ENCODE measurements at regions not wholly inside any gene's neighbourhood (a gene's known extent, or its start where the extent isn't known, plus 50 kb on each side); places are given as distances from the start of the nearest gene placed in this dataset.

DNA sequence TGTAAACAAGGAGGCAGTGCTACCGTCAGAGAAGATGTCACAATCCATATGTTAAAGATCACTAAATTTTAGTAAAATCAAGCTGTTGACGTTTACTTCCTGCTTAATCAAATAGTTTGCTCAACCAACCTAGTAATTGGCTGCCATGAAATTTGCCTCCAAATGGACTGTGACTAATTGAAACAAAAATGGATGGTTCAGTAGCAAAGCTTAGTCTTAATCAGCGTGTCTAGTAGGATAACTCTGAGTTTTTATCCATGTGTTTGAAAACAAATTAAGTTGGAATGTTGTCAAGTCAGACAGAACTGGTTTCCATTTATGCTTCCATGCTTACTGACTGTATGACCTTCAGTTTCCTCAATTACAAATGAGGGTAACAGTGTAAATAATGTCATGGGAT is 1456.7 kb upstream of the CELF2 start:
- CTCF ChIA-PET: no interaction called here
- TF ChIP-seq SUPT20H (IDR thresholded peaks at IDR 0.05; ENCODE audit: borderline replicate concordance, control insufficient read depth, low read depth, low read length) (no peak), TCF7 (IDR thresholded peaks at IDR 0.05; ENCODE audit: borderline replicate concordance) (no peak), E2F8 (IDR thresholded peaks at IDR 0.05; ENCODE audit: low read depth, partially characterized antibody) (no peak), LARP7 (IDR thresholded peaks at IDR 0.05) (no peak), CREM (IDR thresholded peaks at IDR 0.05; ENCODE audit: low read depth) (no peak), FOXM1 (IDR thresholded peaks at IDR 0.05; ENCODE audit: low read depth, low read length) (no peak), BCL11A (IDR thresholded peaks at IDR 0.05; ENCODE audit: low read depth, low read length) (no peak), GABPA (IDR thresholded peaks at IDR 0.05; ENCODE audit: low read depth) (no peak), ELK1 (IDR thresholded peaks at IDR 0.05; ENCODE audit: low read depth, low read length) (no peak), CHD4 (IDR thresholded peaks at IDR 0.05) (no peak), BACH1 (IDR thresholded peaks at IDR 0.05; ENCODE audit: borderline replicate concordance) (no peak), NBN (IDR thresholded peaks at IDR 0.05) (no peak), MYB (IDR thresholded peaks at IDR 0.05; ENCODE audit: borderline replicate concordance, low read depth, low read length) (no peak), STAT3 (IDR thresholded peaks at IDR 0.05; ENCODE audit: low read depth, low read length) (no peak), SMAD1 (IDR thresholded peaks at IDR 0.05; ENCODE audit: low read depth, partially characterized antibody) (no peak), ZNF622 (IDR thresholded peaks at IDR 0.05) (no peak), EZH2 (IDR thresholded peaks at IDR 0.05; ENCODE audit: borderline replicate concordance, control insufficient read depth, low read depth, low read length) (no peak)
- TF ChIP-seq, protein P1, sequence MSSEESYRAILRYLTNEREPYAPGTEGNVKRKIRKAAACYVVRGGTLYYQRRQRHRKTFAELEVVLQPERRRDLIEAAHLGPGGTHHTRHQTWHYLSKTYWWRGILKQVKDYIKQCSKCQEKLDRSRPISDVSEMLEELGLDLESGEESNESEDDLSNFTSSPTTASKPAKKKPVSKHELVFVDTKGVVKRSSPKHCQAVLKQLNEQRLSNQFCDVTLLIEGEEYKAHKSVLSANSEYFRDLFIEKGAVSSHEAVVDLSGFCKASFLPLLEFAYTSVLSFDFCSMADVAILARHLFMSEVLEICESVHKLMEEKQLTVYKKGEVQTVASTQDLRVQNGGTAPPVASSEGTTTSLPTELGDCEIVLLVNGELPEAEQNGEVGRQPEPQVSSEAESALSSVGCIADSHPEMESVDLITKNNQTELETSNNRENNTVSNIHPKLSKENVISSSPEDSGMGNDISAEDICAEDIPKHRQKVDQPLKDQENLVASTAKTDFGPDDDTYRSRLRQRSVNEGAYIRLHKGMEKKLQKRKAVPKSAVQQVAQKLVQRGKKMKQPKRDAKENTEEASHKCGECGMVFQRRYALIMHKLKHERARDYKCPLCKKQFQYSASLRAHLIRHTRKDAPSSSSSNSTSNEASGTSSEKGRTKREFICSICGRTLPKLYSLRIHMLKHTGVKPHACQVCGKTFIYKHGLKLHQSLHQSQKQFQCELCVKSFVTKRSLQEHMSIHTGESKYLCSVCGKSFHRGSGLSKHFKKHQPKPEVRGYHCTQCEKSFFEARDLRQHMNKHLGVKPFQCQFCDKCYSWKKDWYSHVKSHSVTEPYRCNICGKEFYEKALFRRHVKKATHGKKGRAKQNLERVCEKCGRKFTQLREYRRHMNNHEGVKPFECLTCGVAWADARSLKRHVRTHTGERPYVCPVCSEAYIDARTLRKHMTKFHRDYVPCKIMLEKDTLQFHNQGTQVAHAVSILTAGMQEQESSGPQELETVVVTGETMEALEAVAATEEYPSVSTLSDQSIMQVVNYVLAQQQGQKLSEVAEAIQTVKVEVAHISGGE (CRISPR knock-in tag; IDR thresholded peaks at IDR 0.05): no peak
- TF ChIP-seq, protein P2, sequence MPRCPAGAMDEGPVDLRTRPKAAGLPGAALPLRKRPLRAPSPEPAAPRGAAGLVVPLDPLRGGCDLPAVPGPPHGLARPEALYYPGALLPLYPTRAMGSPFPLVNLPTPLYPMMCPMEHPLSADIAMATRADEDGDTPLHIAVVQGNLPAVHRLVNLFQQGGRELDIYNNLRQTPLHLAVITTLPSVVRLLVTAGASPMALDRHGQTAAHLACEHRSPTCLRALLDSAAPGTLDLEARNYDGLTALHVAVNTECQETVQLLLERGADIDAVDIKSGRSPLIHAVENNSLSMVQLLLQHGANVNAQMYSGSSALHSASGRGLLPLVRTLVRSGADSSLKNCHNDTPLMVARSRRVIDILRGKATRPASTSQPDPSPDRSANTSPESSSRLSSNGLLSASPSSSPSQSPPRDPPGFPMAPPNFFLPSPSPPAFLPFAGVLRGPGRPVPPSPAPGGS (IDR thresholded peaks at IDR 0.05; ENCODE audit: borderline replicate concordance, insufficient read depth, low read depth, low read length, poor library complexity, severe bottlenecking): no peak

More for the DNA sequence above, 1456.7 kb upstream of the CELF2 start:
- Histone ChIP-seq H3K9ac (ENCODE audit: control insufficient read depth, insufficient read depth, low read length) (no peak overlapping the region), H3K9me3 (replicated peaks; ENCODE audit: control insufficient read depth, insufficient read depth, low read length) (no peaks in the 10 kb centered on the region), H3K79me2 (ENCODE audit: control insufficient read depth, insufficient read depth, low read length) (no peaks in the 10 kb centered on the region), H3K27ac (ENCODE audit: control insufficient read depth, insufficient read depth) (no peak overlapping the region), H3K4me2 (ENCODE audit: control insufficient read depth, insufficient read depth) (no peak overlapping the region), H3K36me3 (ENCODE audit: control insufficient read depth in 2 of 2, insufficient read depth in 2 of 2, low read length in 1 of 2) (no peaks in the 10 kb centered on the region), H2AFZ (ENCODE audit: control insufficient read depth, low read depth, low read length) (no peak overlapping the region), H3K4me1 (ENCODE audit: control insufficient read depth, insufficient read depth, low read length) (no peaks in the 10 kb centered on the region), H3K27me3 (replicated peaks in 1 of 2; ENCODE audit: control insufficient read depth in 2 of 2, insufficient read depth in 2 of 2, low read length in 1 of 2) (no peaks in the 10 kb centered on the region), H3K4me3 (no peak overlapping the region), H4K20me1 (ENCODE audit: control insufficient read depth, insufficient read depth) (no peaks in the 10 kb centered on the region)
- 12% methylated on average over 3 of the region's 3 CpGs for WGBS (ENCODE audit: insufficient coverage, insufficient replicate concordance, low lambda C conversion rate, missing lambda C conversion rate)
- intact Hi-C loops (cut with micrococcal nuclease; ENCODE audit: unreplicated experiment): no loop called here
- ChIA-PET POLR2A (no interaction called here), RAD21 (ENCODE audit: unreplicated experiment) (no interaction called here), SMC1A (ENCODE audit: uncharacterized antibody, unreplicated experiment) (no interaction called here)
- ATAC-seq: no peak
- no peak for FAIRE-seq
- BruUV-seq (replicated peaks): no TSS peak
- DNase-seq (ENCODE audit: low read depth, low spot score): no peak
- in situ Hi-C loops (cut with MboI): no loop called here
